ENCODE measurements at regions not wholly inside any gene's neighbourhood (a gene's known extent, or its start where the extent isn't known, plus 50 kb on each side); places are given as distances from the start of the nearest gene placed in this dataset.
"Not testable (repeated sequence)": the region's sequence is repeated elsewhere in the genome, so short reads cannot be mapped to it uniquely, and the experiment has no call there.

DNA sequence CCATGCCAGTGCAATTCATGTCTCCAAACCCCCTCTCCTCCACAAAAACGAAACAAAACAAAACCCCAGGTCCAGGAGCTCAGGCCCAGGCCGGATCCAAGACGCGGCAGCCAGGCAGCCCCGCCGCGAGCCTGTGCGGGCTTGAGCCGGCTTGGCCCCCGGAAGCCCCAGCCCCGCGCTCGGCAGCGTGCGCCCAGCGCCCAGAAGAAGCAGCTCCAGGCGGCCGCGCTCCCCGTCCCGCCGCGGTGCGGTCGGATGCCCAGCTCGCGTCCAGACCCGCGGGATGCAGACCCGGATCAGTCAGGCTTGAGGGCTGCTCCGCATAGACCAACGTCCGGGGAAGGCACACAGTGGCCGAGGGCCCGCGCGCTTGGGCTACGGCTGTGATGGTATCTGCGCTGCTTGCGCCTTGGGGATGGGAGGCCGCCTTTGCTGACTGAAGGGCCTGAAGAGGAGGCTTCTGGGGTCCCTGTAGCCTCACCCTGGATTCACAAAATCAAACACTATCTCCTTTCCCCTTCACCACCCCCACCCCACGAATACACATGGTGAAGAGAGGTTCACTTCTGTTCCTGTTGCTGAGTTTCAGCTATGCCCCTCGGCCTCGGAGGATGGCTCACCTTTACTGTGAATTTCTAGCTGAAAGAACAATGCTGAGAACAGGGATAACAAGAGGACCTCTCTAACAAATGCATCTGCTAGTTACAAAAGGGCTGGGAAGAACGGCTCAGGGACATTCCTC lies 79.9 kb upstream of the EN2 start:
- DNase-seq, result no peak

DNA sequence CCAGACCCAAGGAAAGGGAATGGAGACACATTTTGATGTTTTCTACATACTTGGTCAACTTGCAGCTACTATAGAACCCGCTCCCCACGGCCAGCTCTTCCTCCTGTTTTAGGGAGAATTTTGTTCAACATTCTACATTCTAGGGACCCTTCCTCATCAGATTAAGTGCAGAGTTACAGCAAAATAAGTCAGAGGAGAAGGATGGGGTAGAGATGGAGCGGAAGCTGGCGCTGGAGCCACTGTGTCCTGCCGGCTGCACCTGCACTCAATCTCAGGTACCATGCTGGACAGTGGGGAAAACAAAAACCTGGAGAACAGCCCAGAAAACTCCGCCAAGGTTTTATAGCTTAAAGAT lies 79.4 kb upstream of the EN2 start:
- no peak for DNase-seq

GRCh38 chr7:155378959-155379871 lies 78.7 kb upstream of the EN2 start:
- no peak for DNase-seq

DNA sequence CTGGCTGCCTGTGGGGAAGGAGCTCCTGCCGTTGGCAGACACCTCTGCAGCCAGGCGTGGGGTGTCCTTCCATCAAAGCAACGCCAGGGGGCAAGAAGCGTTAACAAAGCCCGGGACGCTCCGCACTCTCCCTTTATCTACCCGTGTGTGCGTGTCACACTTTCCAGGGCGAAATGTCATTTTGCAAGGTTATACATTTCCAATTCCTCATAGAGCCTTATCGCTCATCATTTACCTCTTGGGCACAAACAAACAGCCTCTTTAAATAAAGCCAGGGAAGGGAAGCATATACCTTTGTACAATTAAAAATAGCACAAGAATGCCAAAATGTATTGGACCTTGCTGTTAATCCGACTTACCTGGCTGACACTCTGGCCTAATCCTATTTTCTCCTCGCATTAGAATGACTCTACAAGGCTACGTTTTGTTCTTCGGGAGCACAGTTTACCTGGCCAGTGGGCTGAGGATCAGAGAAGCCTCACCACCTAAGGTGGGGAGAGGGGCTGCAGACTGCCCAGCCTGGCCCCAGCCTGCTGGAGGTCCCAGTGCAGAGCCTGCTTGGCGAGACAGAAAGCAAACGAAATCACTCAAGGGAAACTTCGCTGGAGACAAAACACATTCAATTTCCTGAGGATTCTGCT lies 77.6 kb upstream of the EN2 start:
- peak in 4 of 5 experiments; percentile 30 to 76 (median 50) for DNase-seq

DNA sequence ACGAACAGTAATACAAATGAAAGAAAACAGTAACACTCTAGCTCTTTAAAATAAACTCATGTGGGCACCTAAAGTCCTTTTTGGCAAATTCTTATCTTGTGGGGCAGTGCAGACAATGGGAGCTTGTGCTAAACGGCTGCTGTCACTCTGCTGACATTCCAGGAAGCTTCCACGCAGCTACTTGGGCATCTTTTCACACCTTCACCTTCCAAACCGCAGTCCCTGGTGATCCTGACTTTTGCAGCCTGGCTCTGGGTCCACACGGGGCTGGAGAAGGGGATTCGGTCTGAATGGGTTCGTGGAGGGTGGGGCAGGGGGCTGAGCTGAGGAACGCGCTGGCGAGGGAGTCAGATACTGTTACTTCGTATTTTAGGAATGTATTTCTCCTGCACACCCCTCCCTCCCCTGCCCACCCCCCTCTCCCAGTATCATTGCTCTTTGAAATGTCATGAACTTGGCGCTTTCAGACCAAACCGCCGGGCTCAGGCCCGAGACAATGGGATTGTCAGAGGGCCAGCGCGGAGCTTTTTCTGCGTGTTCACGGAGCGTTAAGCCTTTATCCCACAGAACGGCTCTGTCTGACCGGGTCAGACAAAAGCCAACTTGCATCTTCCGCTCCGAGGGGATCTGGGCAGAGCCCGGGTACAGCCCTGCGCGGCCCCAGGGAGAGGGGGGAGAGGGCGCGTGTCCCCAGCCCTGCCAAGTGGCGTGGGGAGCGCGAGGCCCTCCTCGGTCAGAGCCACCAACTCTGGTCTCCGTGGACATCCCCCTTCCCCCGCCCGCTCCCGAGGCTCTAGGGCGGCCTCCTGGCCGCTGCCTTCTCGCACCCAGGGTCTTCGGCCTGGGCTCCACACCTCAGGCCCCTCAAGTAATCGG lies 76.7 kb upstream of the EN2 start:
- DNase-seq, result no peak

DNA sequence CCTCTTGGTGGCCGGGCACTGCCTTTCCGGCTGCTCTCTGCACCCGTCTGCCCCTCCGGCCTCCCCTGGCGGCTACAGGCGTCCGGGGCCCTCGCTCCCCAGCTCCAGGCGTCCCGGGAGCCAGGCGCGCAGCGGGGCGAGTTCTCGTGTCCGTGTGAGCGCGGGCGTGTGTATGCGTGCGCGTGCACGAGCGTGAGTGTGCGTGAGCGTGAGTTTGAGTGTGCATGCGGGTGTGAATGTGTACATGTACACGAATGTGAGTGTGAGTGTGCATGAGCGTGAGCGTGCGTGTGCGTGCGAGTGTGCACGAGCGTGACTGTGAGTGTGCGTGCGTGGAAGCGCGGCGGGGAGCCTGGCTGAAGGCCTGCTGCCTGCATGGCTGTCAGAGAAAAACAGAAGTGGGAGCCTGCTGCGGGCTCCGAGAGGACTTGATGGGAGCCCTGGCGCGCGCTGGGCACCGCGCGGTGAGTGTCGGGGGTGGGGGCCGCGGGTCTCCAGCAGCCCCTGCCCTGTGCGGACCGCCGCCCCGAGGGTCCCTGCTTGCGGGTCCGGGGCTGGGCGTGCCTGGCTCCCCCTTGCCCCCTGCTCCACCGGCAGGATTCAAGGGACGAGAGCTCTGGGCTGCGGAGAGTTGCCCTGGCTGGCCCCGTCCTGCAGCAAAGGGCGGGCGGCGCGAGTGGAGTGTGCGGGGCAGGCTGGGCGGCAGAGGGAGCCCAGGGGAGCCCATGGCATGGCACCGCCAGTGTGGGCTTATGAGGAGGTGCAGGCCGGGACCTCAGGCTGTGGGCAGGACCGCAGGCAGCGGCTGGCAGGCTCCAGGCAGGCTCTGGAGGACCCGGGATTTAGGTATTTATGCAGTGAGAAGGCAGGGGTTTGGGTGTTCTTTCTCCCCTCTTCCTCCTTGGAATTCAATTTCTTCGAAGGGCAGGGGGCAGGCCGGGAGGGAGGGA lies 75.8 kb upstream of the EN2 start:
- peak in 1 of 5 experiments; percentile 13 for DNase-seq

GRCh38 chr7:155382802-155383171 lies 75.1 kb upstream of the EN2 start:
- DNase-seq, result no peak

GRCh38 chr7:155383756-155384491 lies 74.0 kb upstream of the EN2 start:
- DNase-seq, result no peak

GRCh38 chr7:155384751-155385150 lies 73.2 kb upstream of the EN2 start:
- no peak for DNase-seq

DNA sequence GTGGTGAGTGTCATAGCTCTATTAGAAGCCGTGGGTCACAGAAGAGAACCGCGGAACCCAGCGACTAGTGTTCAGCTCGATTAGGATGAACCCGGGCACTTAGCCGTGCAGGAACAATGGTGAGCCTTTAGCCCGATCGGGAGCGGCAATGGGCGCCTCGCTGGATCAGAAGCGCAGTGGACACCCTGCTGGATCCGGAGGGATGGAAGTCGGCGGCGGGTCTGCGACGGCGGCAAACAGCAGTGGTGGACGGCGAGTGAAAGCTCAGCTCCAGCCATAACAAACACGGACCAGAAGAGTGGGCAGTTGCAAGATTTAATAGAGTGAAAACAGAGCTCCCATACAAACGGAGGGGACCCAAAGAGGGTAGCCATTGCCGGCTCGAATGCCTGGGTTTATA lies 72.7 kb upstream of the EN2 start:
- not testable (repeated sequence) for DNase-seq

- DNase-seq, result no peak
These were observed 71.3 kb upstream of the EN2 start for GRCh38 chr7:155386608-155387007.

DNA sequence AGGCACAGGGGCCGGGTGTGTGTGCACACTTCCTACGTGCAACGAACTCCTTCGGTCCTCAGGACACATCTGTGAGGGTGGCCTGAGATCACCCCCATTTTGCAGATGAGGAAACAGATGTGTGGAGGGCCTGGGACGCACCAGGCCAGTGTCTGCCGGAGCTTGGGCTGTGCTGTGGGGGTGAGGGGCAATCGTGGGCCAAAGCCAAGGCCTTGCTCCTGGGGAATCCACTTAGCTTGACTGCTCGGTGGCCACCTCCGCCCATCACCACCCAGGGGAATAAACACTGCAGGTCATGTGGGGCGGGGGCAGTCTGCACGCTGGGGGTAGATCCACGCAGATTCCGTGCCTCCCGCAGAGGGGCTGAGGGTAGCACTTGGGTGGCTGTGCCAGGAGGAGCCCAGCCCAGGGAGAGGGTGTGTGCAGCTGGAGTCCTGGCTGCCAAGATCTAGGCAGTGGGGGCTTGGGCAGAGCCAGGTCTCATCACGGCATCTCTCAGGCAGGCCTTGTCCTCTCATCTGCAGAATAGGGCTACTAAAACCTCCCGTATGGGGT lies 70.8 kb upstream of the EN2 start:
- DNase-seq, result no peak

GRCh38 chr7:155388561-155388960 lies 69.4 kb upstream of the EN2 start:
- DNase-seq, result no peak

- DNase-seq, result no peak
These were observed 66.5 kb upstream of the EN2 start for GRCh38 chr7:155391414-155391813.

DNA sequence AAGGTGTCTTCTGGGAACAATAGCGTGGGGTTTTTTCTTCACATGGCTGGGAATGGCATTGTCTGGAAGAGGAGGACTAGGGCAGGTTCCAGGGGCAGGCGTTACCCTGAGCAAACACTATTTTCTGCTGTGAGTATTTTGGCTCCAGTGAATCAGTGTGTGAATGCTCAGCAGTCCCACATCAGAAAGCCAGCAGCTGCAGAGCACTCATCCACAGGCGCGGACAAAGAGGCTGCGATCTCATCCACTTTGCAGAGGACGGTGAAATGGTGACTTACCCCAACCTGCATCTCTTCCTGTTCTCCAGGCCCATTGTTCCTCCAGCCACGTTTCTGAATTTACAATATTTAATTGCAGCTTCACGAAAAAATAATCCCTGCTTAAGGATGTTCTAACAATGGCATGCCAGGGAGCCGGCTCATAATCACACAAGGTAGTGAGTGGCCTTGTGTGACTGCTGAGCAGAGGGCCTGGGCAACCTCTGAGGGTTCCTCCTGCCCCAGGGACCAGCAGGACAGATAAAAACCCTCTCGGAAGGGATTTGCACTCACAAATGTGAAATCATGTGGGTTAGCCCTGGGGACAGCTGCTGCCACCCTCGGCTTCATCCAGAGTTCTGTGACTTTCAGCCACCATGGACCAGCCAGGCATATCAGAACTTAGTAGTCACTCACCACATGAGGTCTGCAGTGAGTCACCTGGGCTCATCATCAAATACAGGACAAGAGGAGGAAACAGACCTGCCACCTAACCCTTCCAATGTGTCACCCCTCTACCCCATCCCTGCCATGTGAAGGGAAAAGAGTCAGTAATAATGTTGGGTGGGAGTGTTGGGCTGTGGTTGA lies 65.0 kb upstream of the EN2 start:
- no peak for DNase-seq

DNA sequence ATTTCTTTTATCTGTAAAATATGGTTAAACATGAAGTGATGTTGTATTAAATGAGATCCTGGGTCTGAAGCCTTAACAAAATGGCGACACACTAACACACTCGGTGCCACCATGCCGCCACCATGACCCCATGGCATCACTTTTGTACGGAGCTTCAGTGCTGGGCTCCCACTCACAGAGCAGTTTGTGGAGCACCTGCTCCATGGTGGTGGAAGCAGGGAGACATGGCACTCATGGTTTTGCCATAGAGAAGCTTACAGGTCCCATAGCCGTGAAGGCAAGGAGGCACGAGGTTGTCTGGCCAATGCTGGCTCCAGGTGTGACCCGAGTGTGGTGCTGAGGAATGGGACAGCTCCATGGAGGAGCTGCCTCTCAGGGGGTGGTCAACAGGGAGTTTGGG lies 63.5 kb upstream of the EN2 start:
- no peak for DNase-seq

DNA sequence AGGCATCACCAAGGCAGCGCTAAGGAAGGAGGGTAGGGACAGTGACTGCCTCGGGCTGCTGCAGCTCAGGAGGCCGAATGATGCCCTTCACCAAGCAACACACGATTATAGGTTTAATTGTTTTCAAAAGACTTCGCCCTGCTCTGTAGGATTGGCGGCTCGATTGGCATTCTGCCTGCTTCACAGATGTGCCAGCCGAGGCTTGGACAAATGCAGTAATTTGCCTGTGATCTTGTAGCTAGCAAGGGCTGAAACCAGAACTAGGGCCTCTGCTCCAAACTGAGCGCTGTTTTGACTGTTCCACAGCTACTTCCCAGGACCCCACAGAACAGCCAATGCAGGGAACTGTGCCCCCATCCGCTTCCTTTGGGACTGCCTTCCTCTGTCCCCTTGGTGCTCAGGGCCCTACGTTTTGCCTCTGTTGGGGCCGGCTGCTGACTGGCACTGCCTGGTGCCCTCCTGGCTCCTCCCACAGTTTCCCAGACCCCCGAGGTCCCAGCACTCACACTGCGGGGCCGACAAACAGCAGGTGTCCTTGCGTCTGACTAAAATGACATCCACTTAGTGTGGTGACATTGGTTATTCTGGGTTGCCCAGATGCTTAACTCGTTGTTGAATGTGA lies 62.6 kb upstream of the EN2 start:
- no peak for DNase-seq

- DNase-seq, result no peak
These were observed 61.3 kb upstream of the EN2 start for GRCh38 chr7:155396661-155397060.
